Superior temporal gyrus (tissue), 1 donor: ENCODE measurements at regions not wholly inside any gene's neighbourhood (a gene's known extent, or its start where the extent isn't known, plus 50 kb on each side); places are given as distances from the start of the nearest gene placed in this dataset.

Source experiments
- DNase-seq: peaks from one replicate; pipeline ENCODE4 v3.0.0-alpha.2; 2016; ENCODE audit errors: extremely low spot score

- no peak for DNase-seq
Observed at GRCh38 chr12:82174383-82174782, 183.8 kb downstream of the CCDC59 start.

- DNase-seq = no peak
Observed at GRCh38 chr12:82149045-82149444, 209.1 kb downstream of the CCDC59 start.

GRCh38 chr12:82146740-82147139, 211.4 kb downstream of the CCDC59 start:
- DNase-seq = no peak

GRCh38 chr12:82144505-82144904, 213.7 kb downstream of the CCDC59 start:
- no peak for DNase-seq

GRCh38 chr12:82132390-82132789, 225.8 kb downstream of the CCDC59 start:
- DNase-seq = no peak

GRCh38 chr12:82130762-82131161, 227.4 kb downstream of the CCDC59 start:
- peak; percentile 17 for DNase-seq

GRCh38 chr12:82124711-82125380, 233.3 kb downstream of the CCDC59 start:
- no peak for DNase-seq

- no peak for DNase-seq
Observed at GRCh38 chr12:82121545-82121944, 236.6 kb downstream of the CCDC59 start.

GRCh38 chr12:82120901-82121300, 237.3 kb downstream of the CCDC59 start:
- no peak for DNase-seq

GRCh38 chr12:82109243-82109642, 248.9 kb downstream of the CCDC59 start:
- DNase-seq = no peak

GRCh38 chr12:82108615-82109014, 249.6 kb downstream of the CCDC59 start:
- no peak for DNase-seq

- no peak for DNase-seq
Observed at GRCh38 chr12:82099216-82099615, 259.0 kb downstream of the CCDC59 start.

GRCh38 chr12:82097877-82098276, 260.3 kb downstream of the CCDC59 start:
- no peak for DNase-seq

- DNase-seq = no peak
Observed at GRCh38 chr12:82097438-82097837, 260.7 kb downstream of the CCDC59 start.

GRCh38 chr12:82090165-82090564, 268.0 kb downstream of the CCDC59 start:
- no peak for DNase-seq

- DNase-seq = no peak
Observed at GRCh38 chr12:82089369-82090121, 268.6 kb downstream of the CCDC59 start.

GRCh38 chr12:82082501-82082900, 275.7 kb downstream of the CCDC59 start:
- peak; percentile 33 for DNase-seq

- no peak for DNase-seq
Observed at GRCh38 chr12:82069931-82070514, 288.2 kb downstream of the CCDC59 start.

- no peak for DNase-seq
Observed at GRCh38 chr12:82058197-82058596, 299.0 kb upstream of the PPFIA2 start.

- no peak for DNase-seq
Observed at GRCh38 chr12:82057770-82058169, 298.6 kb upstream of the PPFIA2 start.

- DNase-seq = no peak
Observed at GRCh38 chr12:82055391-82055790, 296.2 kb upstream of the PPFIA2 start.

- DNase-seq = no peak
Observed at GRCh38 chr12:82054566-82054965, 295.4 kb upstream of the PPFIA2 start.

- no peak for DNase-seq
Observed at GRCh38 chr12:82047446-82047845, 288.3 kb upstream of the PPFIA2 start.
